ENCODE measurements at regions not wholly inside any gene's neighbourhood (a gene's known extent, or its start where the extent isn't known, plus 50 kb on each side); places are given as distances from the start of the nearest gene placed in this dataset.

- no peak for DNase-seq
These were observed 462.6 kb upstream of the MGMT start for GRCh38 chr10:129004398-129004797.

DNA sequence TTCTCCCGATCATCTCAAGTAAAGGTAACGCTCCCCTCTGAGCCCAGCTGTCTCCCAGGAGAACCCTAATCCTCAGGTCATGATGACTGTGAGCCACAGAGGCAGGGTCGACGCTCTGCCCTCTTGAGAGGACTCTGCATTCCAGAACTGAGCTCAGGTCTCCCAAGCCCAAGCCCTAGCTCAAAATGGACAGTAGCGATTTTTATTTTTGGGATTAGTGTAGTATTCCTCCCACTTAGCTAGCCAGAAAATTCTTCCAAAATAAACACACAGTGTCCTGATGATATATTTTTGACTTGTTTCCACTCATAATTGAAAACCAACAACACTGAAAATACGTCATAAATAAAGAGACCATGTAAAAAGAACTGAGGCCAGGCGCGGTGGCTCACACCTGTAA lies 462.0 kb upstream of the MGMT start:
- no peak for DNase-seq

DNA sequence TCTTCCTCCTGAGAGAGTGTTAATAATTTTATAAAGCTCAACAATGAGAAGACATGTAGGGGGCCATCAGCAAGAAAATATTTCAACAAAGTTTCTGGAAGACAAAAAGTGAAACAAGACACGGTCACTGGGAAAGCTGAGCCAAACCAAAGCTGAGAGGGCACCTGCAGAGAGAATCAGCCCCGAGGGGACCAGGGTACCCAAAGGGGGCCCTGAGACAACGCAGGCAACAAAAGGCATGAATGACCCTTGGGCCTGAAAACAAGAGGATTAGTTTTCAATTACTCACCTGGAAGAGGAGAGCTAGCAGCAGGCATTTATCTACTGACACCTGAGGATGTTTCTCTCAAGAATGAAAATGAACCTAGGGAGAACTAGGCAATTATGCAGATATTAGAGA lies 461.2 kb upstream of the MGMT start:
- DNase-seq = no peak

GRCh38 chr10:129018511-129018910 lies 448.5 kb upstream of the MGMT start:
- DNase-seq = no peak

- no peak for DNase-seq
These were observed 446.2 kb upstream of the MGMT start for GRCh38 chr10:129020651-129021330.

- no peak for DNase-seq
These were observed 445.3 kb upstream of the MGMT start for GRCh38 chr10:129021594-129022304.

DNA sequence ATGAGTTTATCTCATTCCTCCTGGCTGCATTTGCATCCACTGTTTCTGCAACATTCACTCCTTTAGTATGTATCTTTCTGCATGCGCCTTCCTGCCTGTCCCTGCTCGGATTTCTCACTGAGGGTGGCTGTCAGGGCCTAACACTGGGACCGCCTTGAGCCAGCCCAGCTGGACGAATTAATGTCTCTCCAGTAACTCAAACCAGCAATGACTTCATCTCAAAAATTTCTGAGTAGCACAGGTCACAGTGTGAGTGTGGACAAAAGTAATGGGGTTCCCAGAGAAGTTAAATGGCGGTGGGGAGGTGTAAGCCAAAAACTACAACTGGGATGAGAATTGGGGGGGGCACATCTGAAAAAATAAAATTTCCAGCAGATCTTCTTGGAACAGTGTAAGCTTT lies 444.0 kb upstream of the MGMT start:
- DNase-seq = no peak

- DNase-seq = no peak
These were observed 443.0 kb upstream of the MGMT start for GRCh38 chr10:129024046-129024445.

DNA sequence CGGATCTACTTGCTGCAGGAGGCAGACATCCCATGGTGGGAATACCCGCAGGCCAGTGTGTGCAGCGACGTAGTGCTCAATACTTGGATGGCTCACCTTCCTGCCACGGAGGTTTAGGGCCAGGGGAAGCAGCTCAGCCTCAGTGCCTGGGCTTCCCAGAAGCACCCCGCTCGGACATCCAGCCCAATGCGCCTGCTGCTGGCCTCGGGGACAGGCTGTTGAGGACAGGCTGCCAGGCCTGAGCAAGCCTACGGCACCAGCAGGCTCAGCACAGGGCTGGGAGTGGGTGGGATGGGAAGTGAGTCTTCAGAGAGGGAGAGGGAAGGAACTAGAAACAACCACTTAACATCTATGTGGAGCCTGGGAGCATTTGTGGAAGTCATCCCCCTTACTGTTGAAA lies 441.3 kb upstream of the MGMT start:
- DNase-seq = no peak

- no peak for DNase-seq
These were observed 439.1 kb upstream of the MGMT start for GRCh38 chr10:129027906-129028305.

DNA sequence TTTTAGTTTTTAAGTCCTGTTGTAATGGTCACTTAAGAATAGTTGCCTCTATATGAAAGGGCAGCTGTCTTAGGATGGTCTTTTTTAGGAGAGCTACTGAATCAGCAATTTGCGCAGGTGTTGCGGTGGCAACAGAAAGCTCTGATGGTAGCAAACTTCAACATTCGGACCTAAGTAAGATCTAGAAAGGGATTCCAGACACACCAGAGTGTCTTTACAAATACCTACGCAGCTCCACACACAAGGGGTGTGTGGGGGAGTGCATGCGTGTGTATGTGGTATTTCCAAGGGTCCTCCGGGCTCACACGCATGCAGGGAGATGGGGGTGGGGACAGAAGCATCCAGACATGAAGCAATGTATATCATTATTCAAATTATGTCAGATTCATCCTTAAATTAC lies 438.6 kb upstream of the MGMT start:
- no peak for DNase-seq

DNA sequence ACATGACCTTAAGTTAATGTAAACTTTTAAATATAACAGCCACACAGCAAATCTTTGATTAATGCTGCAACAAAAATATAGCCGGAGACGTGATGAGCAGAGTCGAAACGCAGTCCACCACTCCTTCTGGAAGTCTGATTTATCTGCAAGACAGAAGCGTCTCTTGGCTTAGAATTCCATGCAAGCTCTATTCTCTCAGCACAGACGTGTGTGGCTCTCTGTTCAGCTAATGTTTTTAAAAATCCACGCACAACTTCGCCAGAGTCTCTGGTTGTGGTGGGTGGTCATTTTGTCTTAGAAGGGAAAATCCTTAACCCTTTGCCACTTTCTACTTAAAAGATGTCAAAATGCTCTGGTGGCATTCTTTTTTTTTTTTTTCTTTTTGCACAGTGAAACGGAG lies 438.0 kb upstream of the MGMT start:
- DNase-seq = no peak

DNA sequence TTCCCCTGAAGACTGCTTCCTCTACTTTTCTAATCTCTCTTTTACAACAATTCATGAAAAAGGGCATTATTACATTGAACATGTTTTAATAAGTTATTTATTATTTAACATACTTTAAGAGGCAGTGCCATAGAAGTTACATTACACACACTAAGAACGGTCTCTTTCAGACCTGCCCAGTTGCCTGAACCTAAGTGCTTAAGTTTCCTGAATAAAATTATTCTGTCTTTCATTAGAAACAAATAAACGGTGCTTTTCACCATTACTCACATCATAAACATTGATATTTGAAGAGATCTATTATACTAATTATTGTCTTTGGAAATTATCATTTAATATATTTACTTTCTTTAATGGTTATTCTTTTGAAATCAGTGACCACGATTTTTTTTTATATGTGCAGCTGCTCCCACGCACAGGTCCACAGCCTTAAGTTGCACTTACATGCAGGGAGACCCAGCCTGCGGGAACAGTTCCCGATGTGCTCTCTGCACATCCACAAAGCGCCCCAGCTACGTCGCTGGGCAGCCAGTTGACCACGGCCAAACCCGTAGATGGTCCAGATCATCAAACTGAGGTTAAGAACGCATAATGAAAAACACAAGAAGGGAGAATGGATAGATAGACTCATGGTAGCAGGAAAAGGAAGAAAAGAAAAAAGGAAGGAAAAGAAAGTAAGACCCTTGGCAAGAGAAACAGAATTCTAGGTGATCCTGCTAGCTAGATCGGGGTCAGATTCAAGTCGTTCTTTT lies 437.0 kb upstream of the MGMT start:
- DNase-seq = no peak

DNA sequence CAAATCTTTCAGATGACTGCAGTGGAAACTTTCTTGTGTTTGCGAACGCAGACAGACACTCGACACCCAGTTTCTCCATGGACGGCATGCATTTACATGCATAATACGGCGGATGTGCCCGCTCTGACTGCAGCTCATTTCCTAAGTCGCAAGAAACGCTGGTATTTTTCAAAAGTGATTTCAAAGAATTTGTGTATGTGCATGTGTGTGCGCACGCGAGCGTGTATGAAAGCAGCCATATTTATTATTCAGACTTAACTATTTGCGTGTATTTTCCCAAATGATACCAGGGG lies 436.5 kb upstream of the MGMT start:
- DNase-seq = no peak

DNA sequence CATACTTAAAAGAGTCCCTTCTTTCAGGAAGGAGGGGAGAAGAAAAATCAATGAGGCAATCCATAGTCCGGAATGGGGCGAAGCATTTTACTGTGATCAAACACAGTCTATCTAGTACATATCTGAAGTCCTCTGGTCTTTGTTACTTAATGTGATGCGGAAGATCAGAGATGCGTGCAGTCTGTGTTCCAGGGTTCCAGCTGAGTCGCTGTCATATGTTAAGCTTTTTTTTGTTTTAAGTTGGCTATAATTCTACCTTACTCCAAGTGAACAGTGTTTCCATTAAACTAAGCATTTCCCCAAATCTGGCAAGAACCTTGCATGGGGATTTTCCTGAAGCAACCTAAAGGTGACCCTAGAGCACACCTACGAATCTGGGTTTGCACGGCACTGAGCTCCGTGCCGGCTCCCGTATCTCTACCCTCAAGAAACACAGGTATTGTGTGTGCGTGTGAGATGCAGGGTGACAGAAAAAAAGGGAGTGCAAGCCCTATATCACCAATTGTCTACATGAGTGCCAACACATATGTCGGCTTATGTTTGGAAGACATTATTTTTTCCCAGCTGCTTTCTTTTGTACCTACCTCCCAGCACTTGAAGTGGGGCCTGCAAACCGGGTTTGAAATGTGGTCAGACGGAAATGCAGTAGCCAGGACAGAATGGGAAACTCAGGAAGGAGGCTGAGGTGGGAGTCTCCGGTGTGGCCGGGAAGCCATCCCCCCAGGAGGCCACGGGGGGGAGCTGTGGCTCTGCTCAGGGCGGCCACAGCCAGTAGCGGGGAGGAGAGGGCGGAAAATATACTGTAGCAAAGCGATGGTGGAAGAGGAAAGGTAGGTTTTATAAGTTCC lies 435.8 kb upstream of the MGMT start:
- DNase-seq = peak; percentile 53 to 59

- DNase-seq = no peak
These were observed 435.2 kb upstream of the MGMT start for GRCh38 chr10:129031844-129032150.

GRCh38 chr10:129032372-129033313 lies 434.4 kb upstream of the MGMT start:
- DNase-seq = no peak

GRCh38 chr10:129033340-129033739 lies 433.7 kb upstream of the MGMT start:
- no peak for DNase-seq

- DNase-seq = no peak
These were observed 433.2 kb upstream of the MGMT start for GRCh38 chr10:129033790-129034272.

DNA sequence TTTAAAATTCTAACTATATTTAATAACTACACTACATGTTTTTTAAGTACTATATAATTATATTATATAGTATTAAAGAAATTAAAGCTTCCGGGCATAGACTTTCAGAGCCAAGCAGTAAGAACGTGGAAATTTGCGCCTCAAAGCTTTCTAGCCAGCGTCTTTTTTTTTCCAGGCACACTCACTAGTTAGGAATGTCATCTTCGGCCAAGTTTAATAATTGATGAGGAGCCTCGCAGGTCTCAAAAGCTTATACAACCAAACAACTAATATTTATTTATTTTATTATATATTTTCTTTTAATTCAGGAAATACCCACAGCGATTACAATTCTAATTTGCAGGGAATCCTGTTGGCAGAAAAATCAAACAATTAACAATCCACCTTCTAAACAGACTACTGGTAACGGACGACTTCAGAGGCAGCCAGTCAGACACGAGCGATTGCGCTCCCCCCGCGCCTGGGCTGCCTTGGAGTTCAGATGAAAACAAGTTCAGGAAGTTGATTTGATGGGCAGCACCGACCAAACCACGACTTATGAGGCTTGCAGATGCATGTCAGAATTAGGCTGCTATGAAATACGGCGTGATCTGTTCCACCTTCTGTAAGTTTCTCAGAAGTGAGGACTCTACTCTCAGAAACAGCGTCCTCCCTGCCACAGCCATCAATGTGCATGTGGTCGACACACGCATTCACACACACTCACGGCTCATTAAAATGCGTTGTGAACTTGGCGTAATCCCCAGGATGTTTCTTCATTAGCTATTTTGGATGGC lies 431.8 kb upstream of the MGMT start:
- DNase-seq = peak in 1 of 2 donors; percentile 50

- DNase-seq = no peak
These were observed 428.5 kb upstream of the MGMT start for GRCh38 chr10:129038522-129038921.
